OCI-M1 (cell line): ENCODE measurements at regions not wholly inside any gene's neighbourhood (a gene's known extent, or its start where the extent isn't known, plus 50 kb on each side); places are given as distances from the start of the nearest gene placed in this dataset.

ENCODE experiments used
- DNase-seq: peaks from one replicate; lab custom pipeline; 2025; lab: John Stamatoyannopoulos, UW

DNA sequence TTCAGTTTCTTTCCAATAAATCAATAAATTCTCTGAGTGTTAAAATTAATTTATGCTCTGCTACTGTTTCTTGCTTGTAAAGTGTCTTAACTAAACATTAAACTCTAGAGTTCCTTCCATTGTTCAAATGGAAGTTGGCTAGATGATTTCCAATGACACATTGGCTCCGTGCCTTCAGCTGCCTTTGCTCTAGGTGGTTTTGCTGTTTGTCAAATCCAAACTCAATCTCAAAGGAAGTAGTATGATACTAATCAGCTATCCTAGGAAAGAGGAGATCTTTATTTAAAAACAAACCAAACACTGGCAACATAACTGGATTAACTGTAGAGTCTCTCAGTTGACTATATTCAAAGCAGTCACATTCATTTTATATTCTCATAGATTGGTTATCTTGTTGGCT lies 356.4 kb downstream of the FOXG1 start:
- DNase-seq: no peak

DNA sequence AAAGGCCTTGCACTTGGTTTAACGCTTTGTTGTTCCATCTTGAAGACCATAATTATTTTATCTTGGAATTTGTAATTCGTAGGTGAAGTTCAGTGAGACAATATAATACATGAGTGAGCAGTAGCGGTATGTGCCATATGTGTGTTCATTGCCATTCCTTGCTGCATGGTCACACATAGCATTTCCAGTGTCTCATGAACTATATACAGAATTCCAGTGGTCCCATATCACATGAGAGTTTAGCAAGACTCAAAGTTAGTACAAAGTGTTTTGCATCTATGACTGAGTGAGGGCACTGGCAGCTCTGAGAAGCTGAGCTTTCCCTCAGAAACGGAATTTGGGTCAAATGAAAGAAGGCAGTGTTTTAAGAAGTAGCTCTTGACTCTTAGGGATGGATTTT lies 359.8 kb downstream of the FOXG1 start:
- DNase-seq: no peak

DNA sequence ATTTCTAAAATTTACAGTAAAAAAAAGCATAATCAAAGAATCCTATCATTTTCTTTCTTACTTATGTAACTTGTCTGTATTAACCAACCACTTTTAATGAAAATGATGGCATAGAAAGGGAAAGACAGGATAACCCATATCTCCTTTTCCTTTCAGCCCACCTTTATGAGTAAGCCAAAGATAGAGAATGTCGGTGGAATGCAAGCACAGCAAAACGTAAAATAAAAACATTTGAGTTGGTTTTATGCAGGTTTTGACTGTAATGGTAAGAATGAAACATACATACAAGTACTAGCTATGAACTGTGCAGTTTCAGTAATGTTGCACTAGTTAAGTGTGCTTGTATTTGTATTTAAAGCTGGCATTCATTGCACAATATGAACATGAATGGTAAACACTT lies 360.3 kb downstream of the FOXG1 start:
- DNase-seq: no peak

DNA sequence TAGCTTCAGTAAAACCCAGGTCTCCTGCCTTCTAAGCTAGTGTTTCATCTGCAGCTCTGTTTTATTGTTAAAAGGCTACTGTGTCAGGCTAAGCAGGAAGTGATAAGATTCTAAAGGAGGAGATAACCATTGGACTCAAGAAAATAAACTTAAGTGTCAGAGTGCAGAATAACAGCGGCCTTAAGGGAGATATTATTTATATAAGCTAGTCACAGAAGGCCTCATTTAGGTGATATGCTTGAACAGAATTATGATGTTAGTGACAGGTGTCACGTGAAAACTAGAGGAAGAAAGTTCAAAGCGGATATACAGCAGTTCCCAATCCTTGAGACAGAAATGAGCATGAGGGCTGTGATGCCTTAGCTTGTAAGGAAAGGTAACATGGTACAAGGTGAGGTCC lies 373.4 kb downstream of the FOXG1 start:
- DNase-seq: no peak

DNA sequence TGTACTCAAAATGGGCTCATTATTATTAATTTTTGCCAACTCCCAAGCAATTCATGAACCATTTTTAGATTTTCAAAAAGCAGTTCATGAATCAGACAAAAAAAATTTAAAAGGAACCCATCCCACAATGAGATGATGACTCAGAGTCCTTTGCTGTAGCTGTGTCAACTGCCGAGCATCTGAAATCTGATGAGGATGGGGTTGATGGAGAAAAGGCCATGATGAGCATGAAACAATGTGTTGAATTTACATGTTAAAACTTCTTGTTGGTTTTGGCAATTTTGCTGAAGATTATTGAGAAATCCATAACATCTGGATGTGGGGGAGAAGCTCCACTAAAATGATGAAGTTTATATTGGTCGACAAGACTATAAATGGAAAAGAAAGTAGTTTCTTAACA lies 378.0 kb downstream of the FOXG1 start:
- no peak for DNase-seq

DNA sequence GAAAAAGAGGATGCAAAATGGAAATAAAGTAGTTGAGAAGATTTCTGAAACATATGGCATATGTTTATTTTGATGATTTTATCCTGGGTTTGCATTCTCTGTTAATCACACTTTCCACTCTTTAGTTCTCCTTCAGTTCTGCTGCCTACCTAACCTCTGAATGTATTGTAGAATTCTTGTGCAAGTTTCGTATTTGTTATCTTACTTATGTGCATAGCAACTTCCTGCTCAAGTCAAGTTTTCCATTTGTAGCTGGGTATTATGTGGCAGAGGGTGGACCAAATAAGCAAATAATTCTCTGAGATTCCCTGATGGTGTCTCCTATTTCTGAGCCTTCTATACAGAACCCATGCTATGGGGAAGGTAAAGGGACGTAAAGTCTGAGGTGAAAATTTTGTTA lies 381.6 kb downstream of the FOXG1 start:
- DNase-seq: no peak

DNA sequence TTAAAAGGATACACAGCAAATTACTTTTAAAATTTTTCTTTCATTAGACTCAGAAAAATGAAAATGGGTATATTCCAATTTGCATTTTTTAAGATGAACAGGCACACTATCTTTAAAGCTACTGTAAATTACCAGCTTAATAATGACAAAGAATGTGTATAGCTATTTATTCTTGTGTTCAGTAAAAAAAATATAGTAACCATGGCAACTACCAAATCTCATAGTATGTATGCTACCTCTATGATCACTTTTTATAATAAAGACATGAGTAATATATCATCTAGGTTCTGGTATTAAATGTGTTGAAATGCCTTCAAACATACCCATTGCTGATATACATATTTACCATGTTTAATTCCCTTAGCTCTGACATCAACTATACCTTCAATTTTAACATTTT lies 383.2 kb downstream of the FOXG1 start:
- DNase-seq: no peak

- no peak for DNase-seq
These were observed 384.1 kb downstream of the FOXG1 start for GRCh38 chr14:29150659-29151058.

DNA sequence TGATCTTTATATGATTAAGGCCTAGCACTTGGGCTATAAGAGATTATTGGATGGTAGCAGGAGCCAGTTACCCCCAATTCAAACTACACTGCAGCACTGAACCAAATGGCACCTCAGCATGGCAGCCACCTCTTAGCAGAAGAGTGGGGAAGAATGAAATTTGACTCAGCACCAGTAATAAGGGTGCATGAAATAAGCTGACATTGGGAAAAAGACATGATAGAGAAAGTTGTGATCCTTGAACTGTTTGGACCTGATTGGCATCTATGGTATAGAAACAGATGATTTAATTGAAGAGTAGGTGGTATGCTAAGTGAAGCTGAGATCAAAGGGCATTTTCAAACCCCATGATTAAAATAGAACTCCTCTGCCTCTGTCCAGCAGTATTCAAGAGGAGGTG lies 389.5 kb downstream of the FOXG1 start:
- DNase-seq: no peak

- DNase-seq: peak; percentile 2
These were observed 395.0 kb downstream of the FOXG1 start for GRCh38 chr14:29161593-29161992.

DNA sequence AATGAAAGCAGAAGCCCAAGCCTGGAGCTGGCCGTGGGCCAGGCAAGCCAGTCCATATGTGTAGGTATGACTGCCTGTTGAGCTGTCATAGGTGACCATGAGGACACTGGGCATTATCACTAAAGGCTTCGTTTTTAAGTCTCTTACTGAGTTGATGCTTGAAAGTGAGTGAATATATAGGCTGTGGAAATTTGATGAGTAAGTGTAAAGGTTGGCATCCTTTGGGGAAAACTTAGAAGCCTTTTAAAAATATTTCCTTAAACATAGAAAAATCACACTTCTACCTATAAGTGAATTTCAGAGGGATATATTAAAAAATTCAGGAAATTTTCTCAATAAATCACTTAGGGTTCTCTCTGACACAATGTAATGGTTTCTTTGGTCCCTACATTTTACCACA lies 396.5 kb downstream of the FOXG1 start:
- DNase-seq: no peak

DNA sequence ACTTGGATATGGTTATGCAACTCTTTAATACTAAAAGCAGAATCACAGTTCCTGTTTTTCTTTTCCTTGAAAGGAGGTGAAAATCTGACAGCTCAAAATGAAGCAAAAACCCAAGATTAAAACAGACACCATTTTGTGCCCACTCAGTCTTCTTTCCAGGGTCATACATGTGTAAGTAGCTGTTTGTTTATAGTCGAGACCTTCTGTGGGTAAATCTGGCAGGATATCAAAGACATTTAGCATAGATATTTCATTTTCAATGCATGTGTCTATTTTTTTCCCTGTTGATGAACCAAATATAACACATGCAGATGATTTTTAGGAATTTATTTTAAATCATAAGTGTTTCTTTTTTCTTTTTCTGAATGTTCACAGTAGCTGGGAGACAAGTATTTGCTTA lies 398.8 kb downstream of the FOXG1 start:
- no peak for DNase-seq

GRCh38 chr14:29166507-29166906 lies 399.9 kb downstream of the FOXG1 start:
- no peak for DNase-seq

DNA sequence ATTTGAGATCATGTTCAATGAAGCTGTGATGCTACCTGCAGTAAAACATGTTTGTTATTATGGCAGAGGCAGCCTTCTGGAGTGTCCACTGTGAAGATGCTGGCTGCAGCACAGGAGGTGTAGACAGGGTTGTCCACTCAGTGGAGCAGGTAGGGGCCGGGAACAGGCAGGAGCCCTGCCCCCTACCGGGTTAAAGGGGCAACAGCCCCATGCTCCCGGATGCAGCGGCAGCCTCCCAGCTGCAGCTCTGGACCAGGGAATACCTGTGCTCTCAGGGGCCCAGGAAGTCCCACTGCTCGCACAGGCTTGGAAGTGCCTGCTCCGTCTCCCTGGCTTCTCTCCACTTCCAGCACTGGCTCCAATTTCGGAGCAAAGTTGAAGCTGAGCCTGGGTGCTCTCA lies 401.6 kb downstream of the FOXG1 start:
- no peak for DNase-seq

GRCh38 chr14:29169408-29169807 lies 402.8 kb downstream of the FOXG1 start:
- DNase-seq: no peak

DNA sequence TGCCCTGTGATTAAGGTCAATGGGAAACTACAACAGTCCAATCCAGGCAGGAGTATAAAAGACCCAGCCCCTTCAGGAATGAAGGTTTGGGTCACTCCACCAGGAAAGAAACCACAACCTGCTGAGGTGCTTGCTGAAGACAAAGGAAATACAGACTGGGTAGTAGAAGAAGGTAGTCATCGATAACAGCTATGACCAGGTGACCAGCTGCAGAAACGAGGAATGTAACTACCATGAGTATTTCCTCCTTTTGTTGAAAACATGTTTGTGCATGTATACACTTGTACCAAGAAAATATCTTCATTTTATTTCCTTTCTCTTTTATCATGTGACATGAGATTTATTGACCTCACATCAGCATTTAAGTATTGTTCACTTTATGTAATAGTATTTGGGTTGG lies 409.1 kb downstream of the FOXG1 start:
- DNase-seq: no peak

DNA sequence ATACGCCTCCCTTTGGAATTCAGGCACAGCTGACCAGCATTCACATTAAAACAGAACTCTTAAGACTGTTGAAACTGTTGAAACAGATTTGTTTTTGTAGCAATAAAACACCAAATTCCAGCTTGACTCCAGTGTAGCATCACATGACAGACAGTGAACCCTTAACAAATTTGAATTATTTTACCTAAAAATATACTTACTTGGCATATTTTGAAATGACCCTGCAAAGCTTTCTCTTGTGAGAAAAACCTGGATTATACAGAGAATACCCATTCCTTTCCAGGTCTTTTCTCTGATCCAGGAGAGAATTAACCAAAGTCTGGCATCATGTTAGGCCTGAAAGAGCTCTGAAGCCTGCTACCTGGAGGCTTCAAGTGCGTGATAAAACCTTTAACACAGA lies 410.3 kb downstream of the FOXG1 start:
- no peak for DNase-seq

DNA sequence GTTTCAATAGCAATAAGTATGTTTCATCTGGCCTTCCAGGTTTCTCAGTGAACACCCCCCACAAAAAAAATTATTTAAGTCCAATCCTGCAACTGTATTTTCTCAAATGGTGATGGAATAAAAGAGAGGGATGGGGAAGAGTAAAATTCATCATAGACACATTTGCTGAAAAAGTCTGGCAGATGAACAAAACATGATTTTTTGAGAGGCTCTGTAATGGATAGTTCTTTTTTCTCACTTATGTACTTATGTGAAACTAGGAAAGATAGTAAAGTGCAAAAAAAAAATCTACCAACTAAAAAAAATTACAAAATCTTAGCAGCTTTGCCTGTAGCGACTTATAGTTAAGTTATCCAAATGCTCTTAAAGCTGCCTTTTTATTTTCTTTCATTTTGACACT lies 412.4 kb downstream of the FOXG1 start:
- DNase-seq: no peak

DNA sequence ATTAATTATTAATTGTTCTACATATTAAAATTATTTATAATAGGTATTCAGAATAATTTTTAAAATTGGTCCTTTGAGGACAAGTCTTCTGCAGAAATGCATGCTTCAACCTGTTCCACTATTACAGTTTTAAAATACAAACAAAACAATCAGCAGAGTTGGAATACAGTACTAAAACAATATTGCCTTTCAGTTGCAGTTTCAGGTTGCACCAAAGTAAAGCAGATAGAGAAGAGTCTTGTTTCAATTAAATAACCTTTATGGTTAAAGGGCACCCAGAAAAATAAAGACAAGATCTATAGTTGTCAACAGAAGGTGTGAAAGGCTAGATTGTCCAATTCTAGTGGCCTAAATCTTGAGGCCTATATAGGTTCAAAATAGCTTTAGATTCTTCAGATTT lies 424.5 kb downstream of the FOXG1 start:
- DNase-seq: no peak

- DNase-seq: no peak
These were observed 431.0 kb downstream of the FOXG1 start for GRCh38 chr14:29197557-29197956.

DNA sequence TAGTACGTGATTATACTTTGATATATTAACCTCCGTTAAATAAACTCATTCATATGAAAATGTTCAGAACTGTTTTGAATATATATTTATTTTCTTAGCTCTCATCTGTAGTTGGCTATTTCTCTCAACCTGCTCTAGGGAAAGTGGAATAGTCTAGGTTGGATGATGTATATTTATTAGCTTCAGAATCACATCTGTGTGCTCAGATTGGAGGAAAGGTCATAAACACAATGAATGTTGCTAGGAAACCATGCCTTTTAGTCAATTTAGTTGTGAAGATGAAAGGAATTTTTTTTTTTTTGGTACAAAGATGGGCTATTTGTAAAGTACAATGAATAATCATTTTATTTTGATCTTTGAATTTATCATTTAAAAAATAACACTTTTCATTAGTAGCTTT lies 439.1 kb downstream of the FOXG1 start:
- no peak for DNase-seq

DNA sequence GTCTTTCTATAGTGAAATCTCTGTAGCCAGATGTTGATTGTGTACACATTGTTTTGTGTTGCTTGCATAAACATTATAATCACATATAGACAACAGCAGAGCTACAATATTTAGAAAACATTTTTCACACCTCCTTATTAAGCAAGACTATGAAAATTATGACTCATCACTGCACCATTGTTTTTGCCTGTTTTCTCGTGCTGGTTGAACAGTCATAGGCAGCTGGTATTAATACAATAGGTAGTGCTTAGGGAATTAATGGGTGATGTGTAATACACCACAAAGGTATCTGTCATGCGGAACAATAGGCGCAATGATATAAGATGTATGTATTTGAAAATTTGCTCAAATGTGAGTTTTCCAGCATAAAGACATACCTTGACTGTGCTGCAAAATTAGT lies 449.3 kb downstream of the FOXG1 start:
- no peak for DNase-seq

GRCh38 chr14:29216268-29217232 lies 450.0 kb downstream of the FOXG1 start:
- DNase-seq: no peak

- DNase-seq: no peak
These were observed 451.3 kb downstream of the FOXG1 start for GRCh38 chr14:29217813-29218450.
